BLaER1 (cell line): ENCODE measurements at regions not wholly inside any gene's neighbourhood (a gene's known extent, or its start where the extent isn't known, plus 50 kb on each side); places are given as distances from the start of the nearest gene placed in this dataset.

ENCODE experiments used
- H3K27ac ChIP-seq: shearing (Covaris generic); formaldehyde crosslinking; 2 replicates; pipeline ENCODE4 v1.8.1; 2022
- H3K27me3 ChIP-seq: shearing (Covaris generic); formaldehyde crosslinking; 2 replicates; pipeline ENCODE4 v1.8.1; 2022
- H3K36me3 ChIP-seq: shearing (Covaris generic); formaldehyde crosslinking; 2 replicates; pipeline ENCODE4 v1.8.1; 2022
- H3K4me1 ChIP-seq: shearing (Covaris generic); formaldehyde crosslinking; 2 replicates; pipeline ENCODE4 v1.8.1; 2022
- H3K4me2 ChIP-seq: shearing (Covaris generic); formaldehyde crosslinking; 2 replicates; pipeline ENCODE4 v1.8.1; 2022
- H3K4me3 ChIP-seq: shearing (Covaris generic); formaldehyde crosslinking; 2 replicates; pipeline ENCODE4 v1.8.1; 2022
- H3K9ac ChIP-seq: shearing (Covaris generic); formaldehyde crosslinking; 2 replicates; pipeline ENCODE4 v1.8.1; 2022
- H3K9me3 ChIP-seq: shearing (Covaris generic); formaldehyde crosslinking; 2 replicates; pipeline ENCODE4 v1.8.1; 2022
- H4K20me1 ChIP-seq: shearing (Covaris generic); formaldehyde crosslinking; 2 replicates; pipeline ENCODE4 v1.8.1; 2022
- Cebpa-rat ChIP-seq: shearing (Covaris generic); IDR thresholded peaks from 2 replicates; pipeline ENCODE4 v1.8.1; 2022

DNA sequence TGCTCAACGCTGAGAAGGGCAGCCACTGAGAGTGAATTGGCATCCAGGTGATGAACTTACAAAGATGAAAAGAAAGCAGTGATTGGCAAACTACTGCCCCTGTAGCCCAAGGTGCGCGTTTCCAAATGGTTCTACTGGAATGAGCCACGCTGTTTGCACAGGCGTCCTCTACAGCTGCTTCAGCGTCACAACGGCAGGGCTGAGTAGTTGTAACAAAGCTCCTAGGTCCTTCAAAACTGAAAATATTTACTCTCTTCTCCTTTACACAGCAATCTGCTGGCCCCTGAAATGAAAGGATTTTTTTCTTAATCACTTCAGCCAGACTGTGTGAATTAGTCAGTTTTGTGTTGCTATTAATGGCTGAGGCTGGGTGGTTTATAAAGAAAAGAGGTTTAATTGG, 107.2 kb upstream of the FOXF1 start:
- Histone ChIP-seq H3K4me1 (no peaks in the 10 kb centered on the region), H3K36me3 (no peaks in the 10 kb centered on the region), H3K27me3 (no peaks in the 10 kb centered on the region), H3K4me2 (no peak overlapping the region), H3K9me3 (no peaks in the 10 kb centered on the region), H3K9ac (no peak overlapping the region), H3K27ac (no peak overlapping the region), H3K4me3 (no peak overlapping the region), H4K20me1 (no peaks in the 10 kb centered on the region)
- TF ChIP-seq Cebpa-rat = no peak

DNA sequence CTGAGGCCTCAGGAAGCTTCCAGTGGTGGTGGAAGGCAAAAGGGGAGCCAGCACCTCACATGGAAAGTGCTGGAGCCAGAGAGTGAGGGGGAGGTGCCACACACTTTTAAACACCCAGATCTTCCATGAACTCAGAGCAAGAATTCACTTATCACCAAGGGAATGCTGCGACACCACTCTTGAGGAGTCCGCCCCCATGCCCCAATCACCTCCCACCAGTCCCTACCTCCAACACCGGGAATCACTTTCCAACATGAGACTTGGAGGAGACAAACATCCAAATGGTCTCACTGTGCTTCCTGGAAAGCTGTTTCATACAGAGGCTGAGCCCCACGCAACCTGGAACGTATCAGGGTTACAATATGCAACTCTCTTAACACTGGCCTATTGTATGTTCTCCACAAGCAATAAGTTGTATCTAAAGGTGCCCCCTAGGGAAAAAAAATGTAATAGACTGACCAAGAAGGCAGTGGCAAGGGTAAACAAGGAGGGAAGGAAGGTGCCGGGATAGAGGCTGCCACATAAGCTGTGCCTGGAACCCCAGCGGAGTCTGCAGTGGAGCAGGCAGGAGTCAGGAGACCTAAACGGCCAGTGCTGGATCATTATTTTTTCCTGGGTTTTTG, 106.7 kb upstream of the FOXF1 start:
- H4K20me1 ChIP-seq = no peaks in the 10 kb centered on the region
- no peak overlapping the region for H3K4me2 ChIP-seq
- TF ChIP-seq Cebpa-rat = no peak
- no peak overlapping the region for H3K4me3 ChIP-seq
- no peaks in the 10 kb centered on the region for H3K36me3 ChIP-seq
- H3K4me1 ChIP-seq = no peaks in the 10 kb centered on the region
- H3K9ac ChIP-seq = no peak overlapping the region
- no peaks in the 10 kb centered on the region for H3K27me3 ChIP-seq
- H3K27ac ChIP-seq = no peak overlapping the region
- H3K9me3 ChIP-seq = no peaks in the 10 kb centered on the region

DNA sequence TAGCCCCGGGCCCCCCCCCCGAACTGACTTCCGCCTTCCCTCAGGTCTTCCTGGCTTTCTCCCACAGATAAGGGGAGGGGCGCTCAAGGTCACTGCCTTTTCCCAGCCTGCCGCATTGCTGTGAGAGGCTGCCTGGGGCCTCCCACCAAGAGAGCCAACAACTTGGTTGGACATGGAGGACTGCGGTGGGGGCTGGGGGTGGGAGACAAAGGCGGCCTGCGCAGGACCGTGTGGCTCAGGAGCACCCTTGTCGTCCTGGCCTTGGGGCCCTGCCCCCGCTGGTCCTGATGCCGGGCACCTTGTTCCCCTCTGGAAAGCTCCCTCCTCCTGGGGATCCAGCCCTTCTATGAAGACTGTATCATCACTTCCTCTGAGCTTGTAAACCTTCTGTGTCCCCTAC, 105.6 kb upstream of the FOXF1 start:
- no peak overlapping the region for H3K4me2 ChIP-seq
- no peaks in the 10 kb centered on the region for H4K20me1 ChIP-seq
- no peaks in the 10 kb centered on the region for H3K4me1 ChIP-seq
- TF ChIP-seq Cebpa-rat = no peak
- H3K27ac ChIP-seq = no peak overlapping the region
- no peak overlapping the region for H3K9ac ChIP-seq
- H3K4me3 ChIP-seq = no peak overlapping the region
- H3K36me3 ChIP-seq = no peaks in the 10 kb centered on the region
- no peaks in the 10 kb centered on the region for H3K9me3 ChIP-seq
- no peaks in the 10 kb centered on the region for H3K27me3 ChIP-seq

DNA sequence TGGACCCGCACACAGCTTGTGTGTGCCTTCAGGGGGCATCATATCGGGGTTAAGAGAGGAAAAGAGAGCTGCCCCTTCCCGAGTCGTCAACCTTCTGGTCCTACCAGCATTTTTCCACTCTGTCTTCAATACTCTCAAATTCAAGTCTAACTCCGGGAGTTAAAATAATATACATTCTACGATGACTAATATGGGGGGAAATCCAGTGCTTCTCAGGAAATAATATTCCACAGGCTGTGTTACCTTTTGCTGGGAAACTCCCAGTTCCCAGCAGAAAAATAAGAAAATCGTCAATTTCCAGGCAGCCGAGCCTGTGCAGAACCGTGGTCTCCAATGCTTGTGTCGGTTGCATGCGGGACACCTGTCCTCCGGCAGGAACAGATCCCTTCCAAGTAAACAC, 105.0 kb upstream of the FOXF1 start:
- no peak overlapping the region for H3K4me2 ChIP-seq
- TF ChIP-seq Cebpa-rat = no peak
- H3K4me1 ChIP-seq = no peaks in the 10 kb centered on the region
- H4K20me1 ChIP-seq = no peaks in the 10 kb centered on the region
- no peak overlapping the region for H3K4me3 ChIP-seq
- no peaks in the 10 kb centered on the region for H3K9me3 ChIP-seq
- H3K36me3 ChIP-seq = no peaks in the 10 kb centered on the region
- H3K27me3 ChIP-seq = no peaks in the 10 kb centered on the region
- H3K27ac ChIP-seq = no peak overlapping the region
- H3K9ac ChIP-seq = no peak overlapping the region

DNA sequence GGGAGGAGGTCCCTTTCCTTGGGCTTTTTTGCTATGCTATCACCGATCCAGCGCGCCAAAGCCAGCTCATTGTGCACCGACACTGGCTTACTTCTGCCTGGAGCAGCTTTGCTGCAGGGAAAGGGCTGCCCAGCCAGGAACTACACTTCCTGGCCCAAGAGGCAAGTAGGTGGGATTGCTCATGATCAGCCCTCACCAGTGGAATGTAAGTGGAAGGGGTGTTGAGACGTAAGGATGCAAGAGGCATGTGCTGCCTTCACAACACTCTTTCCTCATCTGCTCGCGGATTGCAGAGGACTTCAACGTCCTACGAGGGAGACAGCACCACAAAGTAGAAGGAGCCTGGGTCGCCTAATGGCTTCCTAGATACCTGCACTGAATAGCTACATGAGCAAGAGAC, 104.3 kb upstream of the FOXF1 start:
- H3K36me3 ChIP-seq = no peaks in the 10 kb centered on the region
- H3K27ac ChIP-seq = no peak overlapping the region
- no peak overlapping the region for H3K9ac ChIP-seq
- H3K27me3 ChIP-seq = no peaks in the 10 kb centered on the region
- no peaks in the 10 kb centered on the region for H4K20me1 ChIP-seq
- H3K4me1 ChIP-seq = no peaks in the 10 kb centered on the region
- no peak for TF ChIP-seq Cebpa-rat
- H3K4me3 ChIP-seq = no peak overlapping the region
- H3K4me2 ChIP-seq = no peak overlapping the region
- H3K9me3 ChIP-seq = no peaks in the 10 kb centered on the region

DNA sequence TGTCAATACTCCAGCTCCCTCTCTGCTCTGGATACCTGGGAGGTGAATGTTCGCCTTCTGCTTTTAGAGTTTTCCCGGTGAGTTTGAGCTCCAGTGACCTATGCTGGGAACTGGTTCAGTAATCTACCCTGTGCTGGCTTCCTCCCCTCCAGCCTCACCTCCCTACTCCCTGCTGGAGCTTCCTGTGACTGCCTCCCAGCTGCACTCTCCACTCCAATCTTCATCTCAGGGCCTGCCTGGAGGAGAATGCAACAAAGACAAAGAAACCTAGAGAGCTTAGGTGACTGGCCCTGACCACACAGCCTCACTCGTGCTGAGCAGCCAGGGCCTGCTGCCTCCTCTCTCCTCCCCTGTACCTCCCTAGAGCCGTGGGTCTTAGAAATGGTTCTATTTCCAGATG, 101.6 kb upstream of the FOXF1 start:
- TF ChIP-seq Cebpa-rat = no peak
- H3K36me3 ChIP-seq = no peaks in the 10 kb centered on the region
- H3K9ac ChIP-seq = no peak overlapping the region
- H4K20me1 ChIP-seq = no peaks in the 10 kb centered on the region
- H3K27ac ChIP-seq = no peak overlapping the region
- no peak overlapping the region for H3K4me3 ChIP-seq
- no peaks in the 10 kb centered on the region for H3K4me1 ChIP-seq
- 0 out of 2 replicates have a peak, but pooled peaks cover 4% of the 10 kb centered on the region for H3K9me3 ChIP-seq
- no peak overlapping the region for H3K4me2 ChIP-seq
- H3K27me3 ChIP-seq = no peaks in the 10 kb centered on the region

DNA sequence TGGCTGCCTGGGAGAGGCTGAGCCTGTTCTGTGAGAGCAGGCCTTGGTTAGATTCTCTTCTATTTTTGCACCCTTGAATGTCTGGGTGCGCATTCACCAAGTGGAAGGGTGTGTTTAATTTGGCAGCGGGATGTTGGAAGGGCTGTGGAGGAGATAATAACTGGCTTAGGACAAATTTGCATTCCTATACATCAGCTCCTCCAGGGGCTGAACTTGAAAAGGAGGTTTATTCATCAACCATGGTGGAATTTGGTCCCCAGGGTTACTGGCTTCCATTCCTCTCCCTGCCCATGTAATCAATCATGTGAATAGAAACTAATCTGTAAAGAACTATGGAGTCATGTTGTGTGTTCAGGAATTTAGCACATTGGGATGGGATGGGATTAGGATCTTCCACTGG, 100.2 kb upstream of the FOXF1 start:
- Histone ChIP-seq H4K20me1 (no peaks in the 10 kb centered on the region), H3K27me3 (no peaks in the 10 kb centered on the region), H3K27ac (no peak overlapping the region), H3K9me3 (0 out of 2 replicates have a peak, but pooled peaks cover 4% of the 10 kb centered on the region), H3K4me3 (no peak overlapping the region), H3K4me1 (no peaks in the 10 kb centered on the region), H3K36me3 (no peaks in the 10 kb centered on the region), H3K9ac (no peak overlapping the region), H3K4me2 (no peak overlapping the region)
- TF ChIP-seq Cebpa-rat = no peak

DNA sequence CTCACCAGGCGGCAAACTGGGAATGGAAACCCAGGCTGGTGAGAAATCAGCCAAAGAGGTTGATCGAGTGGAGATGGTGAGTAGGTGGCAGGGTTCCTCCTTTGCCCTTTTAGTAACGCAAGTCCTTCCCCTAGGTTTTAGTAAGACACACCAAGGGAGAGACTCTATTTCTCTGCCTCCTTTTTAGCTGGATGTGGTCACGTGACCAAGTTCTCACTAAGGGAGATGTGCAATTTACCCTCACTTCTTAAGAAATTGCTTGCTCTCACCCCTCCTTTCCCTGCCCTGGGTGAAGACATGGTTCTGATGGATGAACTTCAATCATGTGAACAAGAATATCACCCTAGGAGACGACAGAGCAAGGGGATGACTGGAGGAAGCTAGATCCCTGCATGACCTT, 99.8 kb upstream of the FOXF1 start:
- Histone ChIP-seq H3K36me3 (no peaks in the 10 kb centered on the region), H3K4me1 (no peaks in the 10 kb centered on the region), H3K4me2 (no peak overlapping the region), H3K9me3 (peaks cover 5% of the 10 kb centered on the region; the same call in 1 of the 2 replicates), H3K9ac (no peak overlapping the region), H3K27ac (no peak overlapping the region), H4K20me1 (no peaks in the 10 kb centered on the region), H3K27me3 (no peaks in the 10 kb centered on the region), H3K4me3 (no peak overlapping the region)
- TF ChIP-seq Cebpa-rat = no peak

DNA sequence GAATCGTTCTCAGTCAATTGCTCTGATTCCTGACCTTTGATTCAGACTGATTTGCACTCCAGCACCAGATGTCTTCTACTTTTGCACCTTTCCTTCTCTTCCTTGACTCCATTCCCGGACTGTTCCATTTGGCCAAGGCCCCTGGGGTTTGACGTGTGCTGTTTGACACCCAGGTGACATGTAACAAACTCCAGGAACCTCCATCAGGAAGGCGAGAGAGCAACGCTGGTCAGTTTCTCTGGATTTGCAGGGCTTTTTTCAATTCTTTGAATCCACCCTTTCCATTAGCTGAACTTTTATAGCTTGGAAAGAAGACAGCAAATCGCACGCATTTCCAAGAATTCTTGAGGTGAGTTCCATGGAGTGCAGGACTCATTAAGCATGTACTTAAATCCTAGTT, 98.4 kb upstream of the FOXF1 start:
- peaks cover 11% of the 10 kb centered on the region; the same call in 1 of the 2 replicates for H3K9me3 ChIP-seq
- H3K27ac ChIP-seq = no peak overlapping the region
- no peaks in the 10 kb centered on the region for H4K20me1 ChIP-seq
- H3K27me3 ChIP-seq = no peaks in the 10 kb centered on the region
- no peaks in the 10 kb centered on the region for H3K36me3 ChIP-seq
- no peak overlapping the region for H3K9ac ChIP-seq
- no peaks in the 10 kb centered on the region for H3K4me1 ChIP-seq
- H3K4me3 ChIP-seq = no peak overlapping the region
- H3K4me2 ChIP-seq = no peak overlapping the region
- no peak for TF ChIP-seq Cebpa-rat

DNA sequence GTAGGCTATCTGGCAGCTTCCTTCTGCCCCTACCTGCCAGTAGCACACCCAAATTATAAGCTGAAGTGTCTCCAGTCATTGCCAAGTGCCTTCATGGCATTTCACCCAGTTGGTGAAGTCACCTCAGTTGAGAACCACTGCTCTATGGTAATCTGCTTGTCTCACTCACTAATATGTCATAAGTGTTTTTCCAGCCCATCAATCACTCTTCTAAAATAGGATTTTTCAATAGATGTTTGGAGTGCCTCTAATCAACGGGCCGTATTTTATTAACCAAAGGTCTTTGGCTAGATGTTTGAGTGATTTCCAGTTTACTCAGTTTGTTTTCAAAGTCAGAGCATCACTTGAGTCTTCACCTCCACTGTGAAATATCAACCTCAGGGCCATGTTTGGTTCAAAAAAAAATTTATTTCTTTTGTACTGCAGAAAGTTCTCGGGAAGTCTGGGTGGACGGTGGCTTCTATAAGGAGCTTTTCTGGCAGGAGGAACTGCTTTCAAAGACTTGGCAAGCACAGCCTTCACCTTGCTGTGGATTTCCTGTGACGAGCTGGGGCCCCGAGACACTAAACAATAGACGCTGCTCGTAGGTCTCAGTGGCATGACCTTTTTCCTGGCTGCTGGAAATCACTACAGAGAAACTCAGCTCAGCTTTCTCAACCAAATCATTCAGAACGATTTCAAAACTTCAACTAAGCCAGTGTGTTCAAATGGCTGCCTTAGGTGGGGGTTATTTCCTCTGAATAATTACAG, 95.2 kb upstream of the FOXF1 start:
- no peaks in the 10 kb centered on the region for H4K20me1 ChIP-seq
- H3K27me3 ChIP-seq = no peaks in the 10 kb centered on the region
- no peaks in the 10 kb centered on the region for H3K4me1 ChIP-seq
- no peak overlapping the region for H3K4me3 ChIP-seq
- no peak overlapping the region for H3K4me2 ChIP-seq
- no peak overlapping the region for H3K9ac ChIP-seq
- H3K9me3 ChIP-seq = peaks cover 11% of the 10 kb centered on the region; the same call in 1 of the 2 replicates
- H3K27ac ChIP-seq = no peak overlapping the region
- no peak for TF ChIP-seq Cebpa-rat
- no peaks in the 10 kb centered on the region for H3K36me3 ChIP-seq
